SHP77 (cell line): ENCODE measurements at regions not wholly inside any gene's neighbourhood (a gene's known extent, or its start where the extent isn't known, plus 50 kb on each side); places are given as distances from the start of the nearest gene placed in this dataset.

Source experiments
- DNase-seq, 2 experiments: peaks; one replicate each; lab custom pipeline; 2025; lab: John Stamatoyannopoulos, UW

DNA sequence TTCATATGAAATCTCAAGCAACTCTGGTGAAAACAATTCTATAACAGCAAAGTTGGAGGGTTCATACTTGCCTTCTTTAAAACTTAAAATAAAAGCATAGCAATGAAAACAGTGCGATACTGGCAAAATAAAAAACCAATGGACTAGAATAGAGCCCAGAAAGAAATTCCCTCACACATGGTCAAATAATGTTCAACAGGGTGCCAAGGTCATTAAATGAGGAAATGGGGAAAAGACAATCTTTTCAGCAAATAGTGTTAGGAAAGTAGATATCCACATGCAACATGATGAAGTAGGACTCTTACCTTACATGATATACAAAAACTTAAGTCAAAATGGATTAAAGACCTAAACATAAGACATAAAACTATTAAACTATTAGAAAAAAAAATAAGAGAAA lies 970.2 kb upstream of the AGA start:
- DNase-seq = no peak

DNA sequence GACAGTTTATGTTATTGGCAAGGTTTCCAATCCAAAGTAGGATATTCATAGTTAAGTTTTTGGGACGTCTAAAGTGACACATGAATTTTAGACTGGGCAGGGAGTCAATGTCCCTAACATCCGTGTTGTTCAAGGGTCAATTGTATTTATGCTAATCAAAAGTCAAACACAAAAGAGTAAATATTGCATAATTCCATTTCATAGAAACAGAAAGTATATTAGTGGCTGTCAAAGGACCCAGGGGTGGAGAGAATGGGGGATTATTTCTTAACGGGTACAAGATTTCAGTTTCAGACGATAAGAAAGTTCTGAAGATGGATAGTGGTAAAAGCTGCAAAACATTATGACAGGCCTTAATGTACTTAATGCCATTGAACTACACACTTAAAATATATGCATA lies 971.8 kb upstream of the AGA start:
- no peak for DNase-seq

DNA sequence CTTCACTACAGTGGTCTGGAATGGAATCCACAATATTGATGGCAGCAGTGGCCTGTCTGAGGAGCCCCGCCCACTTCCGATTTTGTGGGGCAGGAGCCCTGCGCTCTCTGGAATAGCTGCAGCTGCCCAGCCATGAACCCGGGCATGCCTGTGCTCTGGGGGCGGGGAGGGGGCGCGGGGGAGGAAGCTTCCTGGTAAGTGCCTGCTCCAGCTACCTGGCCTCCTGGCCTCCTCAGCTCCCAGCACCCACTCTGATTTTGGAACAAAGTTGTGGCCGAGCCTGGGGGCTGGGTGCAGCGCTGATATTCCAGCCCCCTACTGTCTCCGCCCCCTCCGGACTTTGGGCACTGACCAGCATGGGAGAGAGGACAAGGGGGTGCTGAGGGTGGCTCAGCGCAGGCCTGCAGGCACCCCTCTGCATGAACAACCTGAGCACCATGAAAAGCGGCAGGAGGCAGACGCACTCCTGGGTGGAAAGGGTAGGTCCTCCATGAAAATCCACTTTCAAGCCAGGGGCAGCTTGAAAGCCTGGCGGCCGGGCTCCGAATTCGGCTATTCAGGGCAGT lies 972.7 kb upstream of the AGA start:
- no peak for DNase-seq

DNA sequence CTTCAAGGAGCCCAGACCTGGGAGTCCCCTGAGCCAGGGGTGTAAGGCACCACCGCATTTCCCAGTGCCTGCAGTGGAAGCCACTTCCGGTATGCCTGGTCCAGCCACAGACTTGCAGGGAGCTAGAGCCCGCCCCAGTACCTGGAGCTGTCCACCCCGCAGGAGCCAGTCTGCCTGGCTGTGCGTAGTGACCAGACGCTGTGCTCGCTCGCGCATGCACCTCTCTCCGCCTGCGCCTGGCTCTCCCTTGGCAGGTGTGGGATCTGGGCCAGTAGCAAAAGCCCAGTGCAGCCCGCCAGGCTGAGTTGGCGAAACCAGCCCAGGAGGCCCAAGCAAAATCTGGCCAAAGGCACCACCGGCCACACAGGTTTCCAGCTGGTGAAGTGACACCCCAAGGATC lies 973.7 kb upstream of the AGA start:
- DNase-seq = no peak

DNA sequence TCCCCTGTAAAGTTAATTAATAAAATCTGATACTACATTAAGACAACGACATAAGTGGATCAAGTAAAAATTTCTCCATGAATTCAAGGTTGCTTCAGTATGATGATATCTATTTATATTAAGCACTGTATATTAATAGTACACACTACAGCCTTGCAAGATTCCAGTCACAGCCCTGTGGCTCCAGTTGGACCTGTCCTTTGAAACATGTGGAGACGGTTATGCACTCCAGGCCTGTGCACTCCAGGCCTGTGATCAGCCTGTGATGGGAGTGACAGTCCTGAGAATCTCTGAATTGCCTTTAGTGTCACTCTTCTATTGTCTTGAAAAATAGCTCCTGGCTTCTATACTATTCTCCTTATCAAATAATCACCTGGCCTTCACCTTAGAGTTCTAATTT lies 981.1 kb upstream of the AGA start:
- no peak for DNase-seq

DNA sequence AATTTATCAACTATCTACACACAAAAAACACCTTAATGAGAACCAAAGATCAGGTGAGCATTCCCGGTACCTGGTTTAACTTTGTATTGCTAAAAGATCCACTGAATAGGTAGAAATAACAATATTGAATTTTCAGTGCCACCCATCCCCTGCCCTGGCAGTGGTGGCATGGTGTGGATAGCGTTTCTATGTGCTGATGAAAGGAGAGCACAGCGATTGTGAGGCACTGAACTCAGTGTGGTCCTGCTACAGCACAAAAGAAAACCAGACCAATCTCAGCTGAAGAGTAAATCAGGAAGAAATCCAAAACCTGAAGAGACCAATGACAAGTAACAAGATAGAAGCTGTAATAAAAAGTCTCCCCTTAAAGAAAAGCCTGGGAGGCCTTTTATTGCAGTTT lies 984.6 kb upstream of the AGA start:
- no peak for DNase-seq

DNA sequence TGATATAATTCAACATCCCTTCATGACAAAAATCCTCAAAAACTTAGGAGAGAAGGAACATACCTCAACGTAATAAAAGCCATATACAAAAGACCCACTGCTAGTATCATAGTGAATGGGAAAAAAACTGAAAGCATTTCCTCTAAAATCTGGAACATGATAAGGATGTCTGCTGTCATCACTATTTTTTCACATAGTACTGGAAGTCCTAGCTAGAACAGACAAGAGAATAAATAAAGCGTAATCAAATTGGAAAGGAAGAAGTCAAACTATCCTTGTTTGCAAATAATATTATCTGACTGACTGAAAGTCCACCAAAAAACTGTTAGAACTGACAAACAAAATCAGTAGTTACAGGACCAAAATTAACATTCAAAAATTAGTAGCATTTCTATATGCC lies 985.4 kb upstream of the AGA start:
- DNase-seq = no peak

DNA sequence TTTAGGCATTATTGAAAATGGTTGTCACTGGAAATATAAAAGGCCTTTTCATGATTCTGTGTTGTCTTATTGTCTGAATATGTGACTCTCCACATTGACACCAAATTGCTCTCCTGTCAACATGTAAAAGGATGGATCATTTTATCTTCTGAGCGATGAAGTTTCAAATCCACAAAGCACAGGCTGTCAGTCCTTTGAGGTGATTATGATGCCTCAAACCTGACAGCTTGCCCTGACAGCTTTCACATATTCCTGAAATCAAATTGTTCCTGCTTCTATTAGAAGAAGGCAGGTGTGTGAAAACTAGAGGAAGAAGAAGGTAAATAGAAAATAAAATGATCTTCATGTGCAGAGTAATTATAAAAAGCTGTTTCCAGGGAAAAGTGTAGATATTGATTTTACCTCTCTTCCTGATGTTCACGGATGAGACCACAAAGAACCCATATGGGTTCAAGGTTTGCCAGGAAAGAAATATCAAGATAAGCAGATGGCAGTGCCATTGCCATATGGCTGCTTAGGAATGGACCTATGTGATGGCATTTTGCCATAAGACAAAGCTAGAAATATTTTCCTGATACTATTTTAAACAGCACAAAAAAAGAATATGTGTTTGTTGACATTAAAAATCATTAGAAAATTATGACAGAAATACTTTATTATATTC lies 1006.3 kb upstream of the AGA start:
- no peak for DNase-seq

DNA sequence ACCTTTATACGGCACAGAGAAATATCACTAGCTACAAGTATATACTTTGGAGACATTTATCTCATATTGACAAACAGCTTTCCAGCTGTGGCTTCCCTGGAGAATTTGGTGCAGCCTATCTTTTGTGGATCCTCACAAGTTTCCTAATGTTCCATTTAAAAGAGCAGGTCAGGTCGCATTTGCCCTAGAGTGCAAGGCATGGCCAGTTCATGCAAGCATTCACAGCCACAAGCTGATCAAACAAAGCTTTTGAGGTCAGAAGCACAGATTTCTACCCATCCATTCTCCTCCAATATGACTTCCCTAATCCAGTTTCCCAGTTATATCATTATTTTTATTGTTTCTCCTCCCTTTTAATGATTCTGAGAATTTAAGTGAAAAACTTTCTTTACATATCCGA lies 1008.4 kb upstream of the AGA start:
- no peak for DNase-seq

DNA sequence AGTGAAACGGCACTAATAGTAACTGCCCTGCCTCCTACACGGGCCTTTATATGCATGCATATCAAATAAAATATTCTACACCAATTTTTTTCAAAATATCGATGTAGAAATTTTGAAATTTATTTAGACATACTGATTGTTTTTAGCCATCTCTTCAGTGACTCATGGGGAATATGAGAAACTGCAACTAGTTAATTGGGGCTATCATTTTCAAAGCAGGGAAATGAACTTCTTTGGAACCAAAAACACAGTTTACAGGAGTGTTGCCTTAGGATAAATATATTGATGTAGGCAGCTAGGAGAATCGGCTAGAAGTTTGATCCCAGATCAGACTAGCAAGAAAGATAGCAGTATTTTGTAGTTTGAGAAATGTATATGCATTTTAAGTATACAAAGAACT lies 1010.8 kb upstream of the AGA start:
- DNase-seq = no peak

DNA sequence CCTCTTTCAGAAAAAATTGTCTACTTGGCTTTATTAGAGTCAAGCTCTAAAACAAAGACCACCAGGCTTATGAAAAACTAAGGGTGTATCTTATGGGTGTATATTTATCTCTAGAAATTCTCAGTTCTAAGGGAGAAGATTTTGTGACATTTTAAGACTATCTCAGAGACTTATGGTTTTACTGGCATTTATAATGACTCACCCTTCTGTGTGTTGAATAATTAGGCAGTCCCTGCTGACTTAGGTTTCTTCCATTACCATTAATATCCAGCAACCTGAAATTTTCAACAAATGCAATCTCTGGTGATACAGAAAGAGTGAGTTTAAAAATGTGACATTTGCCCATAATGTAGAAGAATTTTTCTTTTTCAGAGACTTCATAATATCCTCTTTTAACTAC lies 1015.0 kb upstream of the AGA start:
- DNase-seq = no peak

DNA sequence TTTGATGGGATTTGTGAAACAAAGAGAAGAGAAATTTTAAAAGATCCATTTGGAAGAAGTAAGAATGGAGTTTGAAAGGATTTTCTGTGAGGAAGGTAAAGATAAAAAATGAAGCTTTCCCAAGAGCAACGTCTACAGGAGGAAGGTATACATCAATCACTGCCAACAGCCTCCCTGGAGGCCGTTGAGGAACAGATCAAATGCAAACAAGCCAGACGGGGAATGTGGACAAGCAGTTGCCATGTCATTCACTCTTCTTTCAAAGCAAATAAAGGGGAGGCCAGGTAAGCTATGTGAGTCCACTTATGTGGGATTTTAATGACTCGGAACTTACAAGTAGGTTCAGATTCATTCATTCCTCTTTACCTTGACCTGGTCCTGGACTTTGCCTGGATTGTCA lies 1020.5 kb upstream of the AGA start:
- DNase-seq = no peak

DNA sequence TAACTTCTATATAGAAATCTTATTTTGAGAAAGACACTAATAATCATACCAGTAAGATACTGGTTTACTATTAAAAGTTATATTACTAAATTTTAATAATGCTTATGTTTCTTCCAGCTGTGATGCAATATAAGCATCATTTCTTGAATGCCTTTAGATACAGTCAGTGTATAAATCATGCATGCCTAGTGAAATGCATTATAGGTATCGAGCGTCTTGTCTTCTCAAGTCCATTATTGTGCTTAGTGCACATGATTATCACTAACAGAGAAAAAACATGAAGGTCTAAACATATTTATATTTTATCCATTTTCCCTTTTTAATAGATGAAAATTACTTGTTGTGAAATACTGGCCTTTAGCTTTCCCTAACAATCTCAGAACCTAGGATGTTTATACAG lies 1021.5 kb upstream of the AGA start:
- no peak for DNase-seq

DNA sequence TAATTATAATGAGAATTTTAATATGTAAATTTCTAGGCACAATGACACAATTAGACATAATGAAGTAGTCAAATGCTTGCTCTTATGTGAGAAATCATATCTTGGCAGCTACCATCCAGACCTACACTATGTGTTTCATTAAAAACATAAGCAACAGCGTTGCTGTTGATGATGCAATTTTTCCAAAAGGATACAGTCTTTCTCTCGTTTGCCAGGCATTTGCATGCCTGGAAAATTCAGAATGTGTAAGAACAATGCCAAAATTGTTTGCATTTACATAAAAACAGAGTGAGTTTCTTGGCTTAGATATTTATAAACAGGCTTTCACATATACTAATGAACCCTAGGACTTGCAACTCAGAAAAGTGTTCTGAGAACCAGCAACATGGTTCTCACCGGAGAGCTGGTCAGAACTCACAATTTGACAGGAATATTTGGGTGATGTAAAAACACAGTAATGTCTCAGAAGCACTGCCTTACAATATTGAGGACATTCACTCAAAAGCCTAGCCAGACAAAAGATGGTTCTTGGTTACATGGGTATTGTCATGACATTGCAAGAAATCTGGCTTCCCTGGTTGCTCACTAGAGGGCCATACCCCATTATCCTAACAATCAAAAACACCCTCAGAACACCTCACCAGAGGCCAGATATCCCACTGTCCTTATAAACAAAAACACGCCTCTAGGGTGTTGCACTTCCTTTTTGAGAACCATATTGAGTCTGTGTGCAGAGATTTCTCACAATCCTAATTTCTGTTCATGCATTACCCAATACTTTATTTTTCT lies 1029.0 kb upstream of the AGA start:
- DNase-seq = no peak

DNA sequence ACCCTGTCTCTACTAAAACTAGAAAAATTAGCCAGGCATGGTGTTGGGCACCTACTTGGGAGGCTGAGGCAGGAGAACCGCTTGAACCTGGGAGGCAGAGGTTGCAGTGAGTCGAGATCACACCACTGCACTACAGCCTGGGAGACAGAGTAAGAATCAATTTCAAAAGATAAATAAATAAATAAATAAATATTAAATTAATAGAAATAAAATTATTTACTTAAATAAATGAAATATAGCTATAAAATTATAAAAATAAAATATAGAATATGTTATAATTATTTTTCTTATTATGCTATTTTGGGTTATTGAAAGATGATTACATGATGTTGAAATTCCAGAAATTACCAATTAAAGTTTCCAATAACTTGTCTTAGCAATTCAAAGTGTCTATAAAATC lies 1029.8 kb upstream of the AGA start:
- no peak for DNase-seq

DNA sequence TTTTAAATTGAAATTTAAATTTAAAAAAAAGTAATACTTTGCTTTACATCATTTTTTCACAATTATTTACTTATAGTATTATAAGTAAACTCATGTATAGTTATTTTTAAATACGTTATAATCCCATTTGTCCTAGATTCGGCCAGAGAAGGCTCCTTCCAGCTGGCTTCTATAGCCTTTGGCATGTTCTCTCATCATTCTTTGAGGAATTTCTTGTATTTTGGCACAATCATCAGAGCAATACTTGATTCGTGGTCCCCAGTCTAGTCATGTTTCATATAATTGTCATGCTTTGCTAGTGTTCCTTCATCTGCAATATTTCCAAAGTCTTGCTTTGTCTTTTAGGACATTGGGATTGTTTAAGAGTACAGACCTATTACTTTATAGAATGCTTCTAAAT lies 1037.9 kb upstream of the AGA start:
- no peak for DNase-seq

DNA sequence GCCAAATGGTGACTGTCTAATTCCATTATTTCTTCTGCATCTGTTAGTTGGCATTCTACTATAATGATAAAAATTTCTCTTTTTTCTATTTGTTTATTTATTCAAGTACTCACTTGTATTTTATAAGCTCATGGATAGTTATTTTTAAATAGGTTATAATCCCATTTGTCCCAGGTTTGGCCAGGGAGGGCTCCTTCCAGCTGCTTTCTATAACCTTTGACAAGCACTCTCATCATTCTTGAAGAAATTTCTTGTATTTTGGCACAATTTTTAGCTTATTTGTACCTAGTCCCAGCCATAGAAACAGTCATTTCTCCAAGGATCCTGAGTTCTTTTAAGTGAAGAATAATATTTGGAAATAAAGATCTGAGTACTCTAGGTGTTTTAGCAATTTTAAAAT lies 1038.6 kb upstream of the AGA start:
- no peak for DNase-seq

DNA sequence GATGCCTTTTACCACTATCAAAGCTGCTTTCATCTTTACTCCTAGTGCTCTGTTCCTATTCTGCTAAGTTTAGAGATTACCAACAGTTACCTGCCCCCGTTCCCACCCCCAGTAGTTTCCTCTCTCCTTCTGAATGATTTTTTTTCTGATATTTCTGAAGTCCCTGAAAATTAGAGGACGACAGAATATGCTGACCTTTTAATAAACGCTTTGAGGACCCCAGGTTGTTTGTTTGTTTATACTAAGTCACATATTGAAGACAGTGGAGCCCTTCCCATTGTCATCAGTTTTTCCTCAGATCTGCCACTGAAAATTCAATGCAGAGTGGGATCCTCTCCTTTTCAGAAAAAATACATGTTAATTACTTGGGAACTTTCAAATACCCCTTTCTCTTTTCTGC lies 1039.3 kb upstream of the AGA start:
- DNase-seq = no peak

DNA sequence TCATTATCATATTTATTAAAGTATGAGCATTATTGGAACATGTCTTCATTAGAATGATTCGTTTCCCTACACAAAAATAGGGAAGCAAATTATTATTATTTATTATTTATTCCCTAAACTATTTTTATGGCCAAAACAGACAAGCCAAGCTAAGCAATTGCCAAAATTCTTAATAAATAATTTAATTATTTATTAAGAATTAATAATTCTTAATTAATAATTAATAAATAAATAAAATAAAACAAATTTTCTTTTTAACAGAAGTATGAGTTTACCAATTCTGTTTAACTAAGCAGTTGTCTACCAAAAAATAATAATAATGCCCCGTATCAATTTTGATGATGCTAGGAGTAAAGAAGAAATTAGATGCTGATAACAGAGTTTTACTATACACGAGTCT lies 1080.8 kb upstream of the AGA start:
- DNase-seq = no peak

DNA sequence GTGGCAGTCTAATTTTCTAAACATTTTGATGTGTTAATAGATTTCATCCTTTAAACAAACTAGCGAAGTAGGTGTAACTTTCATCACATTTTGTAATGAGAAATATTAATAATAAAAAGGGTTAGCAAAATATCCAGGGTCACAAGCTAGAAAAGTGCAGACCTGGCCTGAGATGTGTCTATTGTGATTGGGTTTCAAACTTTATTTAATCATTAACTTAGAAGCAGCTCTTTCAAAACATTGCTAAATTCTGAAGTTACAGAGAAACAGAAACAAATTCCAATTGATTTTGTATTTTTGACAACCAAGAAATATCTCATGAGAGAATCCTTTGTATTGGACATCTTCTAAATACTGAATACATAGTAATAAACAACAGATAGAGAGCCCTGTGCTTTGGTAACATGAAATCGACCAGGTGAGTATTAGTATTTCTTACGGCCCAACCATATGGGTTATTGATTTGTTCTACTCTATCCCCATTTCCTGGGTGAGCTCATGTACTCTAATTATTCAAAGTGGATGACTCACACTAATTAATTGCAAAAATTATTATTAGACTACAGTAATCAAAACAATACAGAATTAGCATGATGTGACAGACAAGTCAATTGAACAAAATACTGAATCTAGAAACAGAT lies 1093.8 kb upstream of the AGA start:
- no peak for DNase-seq

DNA sequence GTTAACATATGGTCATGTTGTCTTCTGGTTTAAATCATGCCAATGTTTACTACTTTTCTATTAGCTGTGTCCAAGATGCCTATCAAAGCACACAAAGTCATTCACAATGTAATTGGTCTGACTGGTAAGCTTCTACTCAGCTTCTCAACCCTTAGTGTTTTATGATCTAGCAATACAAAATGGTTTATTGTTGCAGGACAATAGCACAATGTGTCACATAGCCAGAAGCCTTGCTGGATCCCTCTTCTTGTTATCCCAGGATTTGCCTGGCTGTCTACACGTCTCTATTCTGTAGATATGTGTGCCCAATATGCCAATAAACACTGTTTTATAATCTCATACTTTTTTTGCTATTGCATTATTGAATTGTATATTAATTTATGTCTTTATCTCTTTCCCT lies 1111.0 kb upstream of the AGA start:
- DNase-seq = no peak

DNA sequence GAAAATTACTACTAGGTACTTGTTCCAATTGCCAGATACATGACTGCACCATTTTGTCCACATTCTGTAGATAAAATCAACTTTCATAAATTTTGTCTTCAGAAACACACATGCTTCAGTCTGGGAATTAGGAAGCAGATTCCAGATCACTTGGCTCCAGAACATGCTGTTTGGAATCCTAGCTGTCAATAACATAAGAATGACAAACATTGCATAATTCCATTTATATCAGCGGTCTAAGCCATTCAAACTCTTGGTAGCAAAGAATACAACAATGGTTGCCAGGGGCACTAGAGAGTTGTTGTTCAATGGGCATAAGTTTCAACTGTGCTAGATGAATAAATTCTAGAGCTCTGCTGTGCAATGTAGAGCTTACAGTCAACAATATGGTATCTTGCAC lies 1112.1 kb upstream of the AGA start:
- DNase-seq = no peak

DNA sequence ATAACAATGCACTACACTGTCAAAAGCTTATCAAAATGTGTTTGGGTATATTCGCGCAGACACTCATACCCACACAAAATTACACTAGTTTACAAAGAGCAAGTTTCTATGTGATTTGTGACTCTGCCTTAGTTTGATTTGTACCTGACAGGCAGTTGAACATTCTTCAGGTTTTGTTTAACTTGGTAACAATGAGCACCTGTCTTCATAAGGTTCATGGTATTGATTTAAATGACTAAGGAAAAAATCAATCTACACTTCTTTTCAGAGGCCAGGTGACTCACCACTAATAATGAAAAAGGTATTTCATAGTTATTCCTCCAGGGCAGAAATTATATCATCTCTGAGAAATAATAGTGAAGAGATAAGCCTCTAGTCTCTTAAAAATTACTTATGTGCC lies 1114.6 kb upstream of the AGA start:
- no peak for DNase-seq
